Neuronal stem cell (in vitro differentiated cells): ENCODE measurements at regions not wholly inside any gene's neighbourhood (a gene's known extent, or its start where the extent isn't known, plus 50 kb on each side); places are given as distances from the start of the nearest gene placed in this dataset.
A peak's percentile ranks its signal among the peaks of the same experiment; 100 is the strongest.

Source experiments
- DNase-seq: peaks from one replicate; pipeline ENCODE4 v3.0.0-alpha.2; 2013; ENCODE audit warnings: low spot score
- H2AFZ ChIP-seq: one replicate; pipeline ENCODE4 v1.6.1; 2013; ENCODE audit warnings: mild to moderate bottlenecking, low read length, inconsistent platforms
- H2AK5ac ChIP-seq: 2 replicates; pipeline ENCODE4 v1.6.1; 2013; ENCODE audit warnings: low read depth, mild to moderate bottlenecking, inconsistent platforms, low read length, moderate library complexity, mixed read lengths
- H2BK120ac ChIP-seq: 2 replicates; pipeline ENCODE4 v1.6.1; 2013; ENCODE audit warnings: low read depth, mild to moderate bottlenecking, inconsistent platforms, low read length, moderate library complexity, mixed read lengths
- H2BK12ac ChIP-seq: one replicate; pipeline ENCODE4 v1.6.1; 2013; ENCODE audit warnings: low read length, inconsistent platforms
- H2BK15ac ChIP-seq: 2 replicates; pipeline ENCODE4 v1.6.1; 2013; ENCODE audit warnings: mild to moderate bottlenecking, low read length, inconsistent platforms, mixed read lengths
- H2BK5ac ChIP-seq: one replicate; pipeline ENCODE4 v1.6.1; 2013; ENCODE audit warnings: inconsistent platforms, mild to moderate bottlenecking, low read length, moderate library complexity
- H3K14ac ChIP-seq: one replicate; pipeline ENCODE4 v1.6.1; 2013; ENCODE audit warnings: low read length, inconsistent platforms
- H3K18ac ChIP-seq: 2 replicates; pipeline ENCODE4 v1.6.1; 2013; ENCODE audit warnings: low read length, inconsistent platforms
- H3K23ac ChIP-seq: 2 replicates; pipeline ENCODE4 v1.6.1; 2013; ENCODE audit warnings: low read depth, mild to moderate bottlenecking, mixed read lengths, low read length, inconsistent platforms; ENCODE audit not compliant: poor library complexity
- H3K27ac ChIP-seq: replicated peaks from 3 replicates; pipeline ENCODE4 v1.5.1; 2013; ENCODE audit warnings: low read length, inconsistent platforms
- H3K27me3 ChIP-seq, 3 experiments: 2 replicates each; pipeline ENCODE4 v1.6.1; 2013; ENCODE audit warnings: low read length in 3 of 3, mild to moderate bottlenecking in 2 of 3, inconsistent platforms in 1 of 3, low read depth in 1 of 3, mixed read lengths in 1 of 3, moderate library complexity in 1 of 3; ENCODE audit not compliant: control insufficient read depth in 3 of 3, insufficient read depth in 3 of 3
- H3K36me3 ChIP-seq, 2 donors: replicated peaks in 1 of 2; 2 replicates each; pipeline ENCODE4 v1.6.1; 2013; ENCODE audit warnings: low read length in 2 of 2; ENCODE audit not compliant: control insufficient read depth in 2 of 2, insufficient read depth in 2 of 2
- H3K4ac ChIP-seq: 2 replicates; pipeline ENCODE4 v1.6.1; 2013; ENCODE audit warnings: inconsistent platforms, mild to moderate bottlenecking, low read length, moderate library complexity
- H3K4me1 ChIP-seq, 2 donors: 1 replicate in 1 of 2; 2 replicates in 1 of 2; pipeline ENCODE4 v1.6.1; 2013; ENCODE audit warnings: low read length in 2 of 2, low read depth in 1 of 2; ENCODE audit not compliant: control insufficient read depth in 2 of 2, insufficient read depth in 1 of 2
- H3K4me2 ChIP-seq: one replicate; pipeline ENCODE4 v1.6.1; 2013; ENCODE audit warnings: mild to moderate bottlenecking, low read length, inconsistent platforms; ENCODE audit not compliant: insufficient read depth, poor library complexity, severe bottlenecking
- H3K4me3 ChIP-seq, 2 donors: 2 replicates each; pipeline ENCODE4 v1.5.1; 2013; ENCODE audit warnings: low read length in 2 of 2, mild to moderate bottlenecking in 2 of 2, inconsistent platforms in 1 of 2, moderate library complexity in 1 of 2
- H3K79me1 ChIP-seq: one replicate; pipeline ENCODE4 v1.6.1; 2013; ENCODE audit warnings: low read depth, mild to moderate bottlenecking, inconsistent platforms, low read length, moderate library complexity
- H3K9ac ChIP-seq: one replicate; pipeline ENCODE4 v1.6.1; 2013; ENCODE audit warnings: mild to moderate bottlenecking, low read depth, low read length, inconsistent platforms; ENCODE audit not compliant: poor library complexity
- H3K9me3 ChIP-seq, 2 donors: replicated peaks in 1 of 2; 2 replicates each; pipeline versions ENCODE3 to v1.6.1; 2013; ENCODE audit warnings: low read length in 2 of 2, mild to moderate bottlenecking in 2 of 2, inconsistent platforms in 1 of 2, low read depth in 1 of 2, mixed read lengths in 1 of 2, moderate library complexity in 1 of 2; ENCODE audit not compliant: control insufficient read depth in 2 of 2, insufficient read depth in 1 of 2
- H4K8ac ChIP-seq: one replicate; pipeline ENCODE4 v1.6.1; 2013; ENCODE audit warnings: low read depth, mild to moderate bottlenecking, inconsistent platforms, low read length, moderate library complexity
- H4K91ac ChIP-seq: one replicate; pipeline ENCODE4 v1.6.1; 2013; ENCODE audit warnings: low read length, low read depth, mild to moderate bottlenecking, inconsistent platforms; ENCODE audit not compliant: poor library complexity
- WGBS, 2 donors: extraction: QIAGEN DNeasy Blood & Tissue Kit; methylation state at CpG; one replicate each; pipeline ENCODE4 v1.1.7; 2013; ENCODE audit warnings: missing lambda C conversion rate in 2 of 2, mixed read lengths in 1 of 2; ENCODE audit not compliant: insufficient read length in 2 of 2, insufficient replicate concordance in 1 of 2; ENCODE audit errors: extremely low coverage in 2 of 2; 5-methylcytosine and 5-hydroxymethylcytosine counted together

- H2BK12ac ChIP-seq: no peak overlapping the region
- H3K18ac ChIP-seq: no peak overlapping the region
- H3K9ac ChIP-seq: no peak overlapping the region
- H2BK120ac ChIP-seq: no peak overlapping the region
- H3K4me3 ChIP-seq: no peak overlapping the region
- H3K4me1 ChIP-seq: no peaks in the 10 kb centered on the region
- H3K4me2 ChIP-seq: no peak overlapping the region
- H2AFZ ChIP-seq: no peak overlapping the region
- H3K27me3 ChIP-seq: no peaks in the 10 kb centered on the region
- H3K79me1 ChIP-seq: peaks cover 2% of the 10 kb centered on the region
- no peak for DNase-seq
- no peak overlapping the region for H2BK15ac ChIP-seq
- no peak overlapping the region for H2BK5ac ChIP-seq
- no peak overlapping the region for H3K27ac ChIP-seq
- H3K9me3 ChIP-seq: no peaks in the 10 kb centered on the region
- H3K36me3 ChIP-seq: no peaks in the 10 kb centered on the region
- no peak overlapping the region for H3K14ac ChIP-seq
- no peak overlapping the region for H3K4ac ChIP-seq
- no peak overlapping the region for H3K23ac ChIP-seq
- WGBS, 2 donors: no CpG with 5 or more reads among the region's 3 CpGs
- no peak overlapping the region for H2AK5ac ChIP-seq
- no peak overlapping the region for H4K8ac ChIP-seq
- H4K91ac ChIP-seq: no peak overlapping the region
These were observed 81.2 kb upstream of the CYRIA start for GRCh38 chr2:16746833-16747232.

- Histone ChIP-seq H3K27me3 (no peaks in the 10 kb centered on the region), H3K4me1 (no peaks in the 10 kb centered on the region), H3K9ac (no peak overlapping the region), H3K27ac (no peak overlapping the region), H4K91ac (no peak overlapping the region), H3K23ac (no peak overlapping the region), H3K36me3 (no peaks in the 10 kb centered on the region), H3K14ac (peak overlapping the region; percentile 14), H3K4me3 (no peak overlapping the region), H3K4ac (no peak overlapping the region), H3K18ac (no peak overlapping the region), H3K79me1 (peaks cover 2% of the 10 kb centered on the region), H3K9me3 (no peaks in the 10 kb centered on the region), H4K8ac (no peak overlapping the region), H3K4me2 (no peak overlapping the region), H2BK120ac (no peak overlapping the region), H2AFZ (no peak overlapping the region), H2BK5ac (no peak overlapping the region), H2AK5ac (no peak overlapping the region), H2BK15ac (no peak overlapping the region), H2BK12ac (no peak overlapping the region)
- WGBS, 2 donors: no CpG with 5 or more reads among the region's 4 CpGs
- DNase-seq: no peak
These were observed 80.7 kb upstream of the CYRIA start for GRCh38 chr2:16746329-16746728.

- no peak overlapping the region for H4K91ac ChIP-seq
- peaks cover 2% of the 10 kb centered on the region for H3K79me1 ChIP-seq
- no peak overlapping the region for H2BK5ac ChIP-seq
- no peak for DNase-seq
- H3K18ac ChIP-seq: no peak overlapping the region
- no peak overlapping the region for H3K27ac ChIP-seq
- H2BK120ac ChIP-seq: no peak overlapping the region
- H2AFZ ChIP-seq: no peak overlapping the region
- H4K8ac ChIP-seq: no peak overlapping the region
- H3K4me1 ChIP-seq: no peaks in the 10 kb centered on the region
- no peaks in the 10 kb centered on the region for H3K36me3 ChIP-seq
- no peak overlapping the region for H3K9ac ChIP-seq
- no peak overlapping the region for H3K4me3 ChIP-seq
- H2BK12ac ChIP-seq: no peak overlapping the region
- WGBS, 2 donors: no CpG with 5 or more reads among the region's 5 CpGs
- no peaks in the 10 kb centered on the region for H3K27me3 ChIP-seq
- H2AK5ac ChIP-seq: no peak overlapping the region
- no peak overlapping the region for H3K4ac ChIP-seq
- no peak overlapping the region for H3K14ac ChIP-seq
- no peaks in the 10 kb centered on the region for H3K9me3 ChIP-seq
- peak overlapping the region; percentile 9 for H3K23ac ChIP-seq
- H2BK15ac ChIP-seq: no peak overlapping the region
- no peak overlapping the region for H3K4me2 ChIP-seq
These were observed 79.8 kb upstream of the CYRIA start for GRCh38 chr2:16745466-16745865.

- no peak for DNase-seq
- H3K27ac ChIP-seq: no peak overlapping the region
- H2BK120ac ChIP-seq: no peak overlapping the region
- H3K79me1 ChIP-seq: peaks cover 2% of the 10 kb centered on the region
- H3K18ac ChIP-seq: no peak overlapping the region
- H3K36me3 ChIP-seq: no peaks in the 10 kb centered on the region
- no peak overlapping the region for H2BK12ac ChIP-seq
- H2BK5ac ChIP-seq: no peak overlapping the region
- no peak overlapping the region for H3K4me3 ChIP-seq
- no peak overlapping the region for H3K4me2 ChIP-seq
- H4K8ac ChIP-seq: no peak overlapping the region
- H3K4me1 ChIP-seq: no peaks in the 10 kb centered on the region
- no peaks in the 10 kb centered on the region for H3K9me3 ChIP-seq
- H2BK15ac ChIP-seq: no peak overlapping the region
- no peak overlapping the region for H3K14ac ChIP-seq
- H3K23ac ChIP-seq: no peak overlapping the region
- no peak overlapping the region for H3K9ac ChIP-seq
- H3K27me3 ChIP-seq: no peaks in the 10 kb centered on the region
- H2AK5ac ChIP-seq: no peak overlapping the region
- H2AFZ ChIP-seq: no peak overlapping the region
- H3K4ac ChIP-seq: no peak overlapping the region
- H4K91ac ChIP-seq: no peak overlapping the region
These were observed 78.9 kb upstream of the CYRIA start for GRCh38 chr2:16744521-16744920.
